ENCODE measurements at regions not wholly inside any gene's neighbourhood (a gene's known extent, or its start where the extent isn't known, plus 50 kb on each side); places are given as distances from the start of the nearest gene placed in this dataset.

GRCh38 chr1:10928654-10929053 lies 83.8 kb upstream of the TARDBP start:
- no peak for DNase-seq (ENCODE audit: low read depth)
- no peak overlapping the region for H3K4me3 ChIP-seq (ENCODE audit: control insufficient read depth, low read depth, low read length)
- TF ChIP-seq CTCF (conservative IDR thresholded peaks at IDR 0.05; ENCODE audit: control insufficient read depth, insufficient read depth, low read depth, low read length), result no peak

- no peak for TF ChIP-seq CTCF (conservative IDR thresholded peaks at IDR 0.05; ENCODE audit: control insufficient read depth, insufficient read depth, low read depth, low read length)
- no peak overlapping the region for H3K4me3 ChIP-seq (ENCODE audit: control insufficient read depth, low read depth, low read length)
- DNase-seq (ENCODE audit: low read depth), result no peak
Observed at GRCh38 chr1:10932088-10932487, 80.4 kb upstream of the TARDBP start.

GRCh38 chr1:10934150-10934818 lies 78.2 kb upstream of the TARDBP start:
- no peak overlapping the region for H3K4me3 ChIP-seq (ENCODE audit: control insufficient read depth, low read depth, low read length)
- DNase-seq (ENCODE audit: low read depth), result no peak
- no peak for TF ChIP-seq CTCF (conservative IDR thresholded peaks at IDR 0.05; ENCODE audit: control insufficient read depth, insufficient read depth, low read depth, low read length)

- TF ChIP-seq CTCF (conservative IDR thresholded peaks at IDR 0.05; ENCODE audit: control insufficient read depth, insufficient read depth, low read depth, low read length), result no peak
- DNase-seq (ENCODE audit: low read depth), result no peak
- no peak overlapping the region for H3K4me3 ChIP-seq (ENCODE audit: control insufficient read depth, low read depth, low read length)
Observed at GRCh38 chr1:10935246-10935645, 77.2 kb upstream of the TARDBP start.

GRCh38 chr1:10935724-10936123 lies 76.7 kb upstream of the TARDBP start:
- DNase-seq (ENCODE audit: low read depth), result no peak
- no peak overlapping the region for H3K4me3 ChIP-seq (ENCODE audit: control insufficient read depth, low read depth, low read length)
- TF ChIP-seq CTCF (conservative IDR thresholded peaks at IDR 0.05; ENCODE audit: control insufficient read depth, insufficient read depth, low read depth, low read length), result no peak

GRCh38 chr1:10936998-10937901 lies 75.2 kb upstream of the TARDBP start:
- no peak overlapping the region for H3K4me3 ChIP-seq (ENCODE audit: control insufficient read depth, low read depth, low read length)
- DNase-seq (ENCODE audit: low read depth), result no peak
- TF ChIP-seq CTCF (conservative IDR thresholded peaks at IDR 0.05; ENCODE audit: control insufficient read depth, insufficient read depth, low read depth, low read length), result no peak

All from fibroblast of mammary gland (primary cell).